HFFc6 (cell line): ENCODE measurements at regions not wholly inside any gene's neighbourhood (a gene's known extent, or its start where the extent isn't known, plus 50 kb on each side); places are given as distances from the start of the nearest gene placed in this dataset.
A peak's percentile ranks its signal among the peaks of the same experiment; 100 is the strongest.

Source experiments
- DNase-seq: peaks from one replicate; pipeline ENCODE4 v3.0.0-alpha.2; 2018
- H3K27ac Mint-ChIP-seq: 2 replicates; pipeline ENCODE4 v1.8.0; 2020; ENCODE audit warnings: mild to moderate bottlenecking, mixed read lengths
- H3K27me3 Mint-ChIP-seq: 2 replicates; pipeline ENCODE4 v1.8.0; 2021; ENCODE audit warnings: mild to moderate bottlenecking, moderate library complexity, mixed read lengths; ENCODE audit not compliant: insufficient read depth
- H3K36me3 Mint-ChIP-seq: 2 replicates; pipeline ENCODE4 v1.8.0; 2021; ENCODE audit warnings: low read depth, mixed read lengths
- H3K4me1 Mint-ChIP-seq: 2 replicates; pipeline ENCODE4 v1.8.0; 2020; ENCODE audit warnings: low read depth, mixed read lengths
- H3K4me3 Mint-ChIP-seq: 2 replicates; pipeline ENCODE4 v1.8.0; 2020; ENCODE audit warnings: mild to moderate bottlenecking, moderate library complexity, mixed read lengths
- H3K9me3 Mint-ChIP-seq: 2 replicates; pipeline ENCODE4 v1.8.0; 2020; ENCODE audit warnings: mild to moderate bottlenecking, mixed read lengths
- TF ChIP-seq, protein P1 (sequence below): fragments of 200-600 bp; sonication (generic); IDR thresholded peaks from 2 replicates; pipeline ENCODE4 v1.5.0; 2021; ENCODE audit warnings: antibody characterized with exemption, mild to moderate bottlenecking

DNA sequence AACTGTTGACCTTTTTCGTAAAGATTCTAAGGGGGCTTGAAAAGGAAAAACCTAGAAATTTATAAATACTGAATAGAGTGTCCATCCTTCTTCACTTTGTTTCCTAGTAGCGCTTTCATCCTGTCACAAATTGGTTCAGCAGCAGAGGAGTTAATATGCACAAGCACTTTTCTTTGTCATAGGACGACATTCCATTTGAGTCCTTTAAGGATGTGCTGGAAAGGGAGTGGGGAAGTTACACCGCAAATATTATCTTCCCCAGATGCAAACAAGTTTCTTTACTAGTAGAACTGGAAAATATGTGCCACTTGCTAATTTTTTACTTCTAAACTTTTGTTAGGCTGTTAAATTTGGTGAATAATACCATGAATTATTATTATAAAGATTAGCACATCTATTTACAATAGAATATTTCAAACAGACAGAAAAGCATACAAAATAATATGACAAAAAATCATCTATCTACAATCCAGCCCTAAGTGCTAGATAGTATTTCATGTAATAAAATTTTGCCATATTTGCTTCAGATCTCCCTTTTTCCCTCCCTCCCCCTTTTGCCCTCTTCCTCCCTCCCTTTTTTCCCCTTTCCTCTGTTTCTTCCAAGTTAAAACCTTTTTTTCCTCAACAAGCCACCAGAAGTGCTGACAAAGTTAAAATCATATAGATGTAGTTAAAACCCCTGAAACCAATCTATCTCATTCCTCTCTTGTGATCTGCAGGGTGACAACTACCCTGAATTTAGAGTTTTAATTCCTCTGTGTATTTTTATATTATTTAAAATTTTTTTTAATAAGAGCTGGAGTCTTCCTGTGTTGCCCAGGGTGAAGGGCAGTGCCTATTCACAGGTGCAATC lies 50.5 kb upstream of the MAP4K3 start:
- TF ChIP-seq, protein P1, sequence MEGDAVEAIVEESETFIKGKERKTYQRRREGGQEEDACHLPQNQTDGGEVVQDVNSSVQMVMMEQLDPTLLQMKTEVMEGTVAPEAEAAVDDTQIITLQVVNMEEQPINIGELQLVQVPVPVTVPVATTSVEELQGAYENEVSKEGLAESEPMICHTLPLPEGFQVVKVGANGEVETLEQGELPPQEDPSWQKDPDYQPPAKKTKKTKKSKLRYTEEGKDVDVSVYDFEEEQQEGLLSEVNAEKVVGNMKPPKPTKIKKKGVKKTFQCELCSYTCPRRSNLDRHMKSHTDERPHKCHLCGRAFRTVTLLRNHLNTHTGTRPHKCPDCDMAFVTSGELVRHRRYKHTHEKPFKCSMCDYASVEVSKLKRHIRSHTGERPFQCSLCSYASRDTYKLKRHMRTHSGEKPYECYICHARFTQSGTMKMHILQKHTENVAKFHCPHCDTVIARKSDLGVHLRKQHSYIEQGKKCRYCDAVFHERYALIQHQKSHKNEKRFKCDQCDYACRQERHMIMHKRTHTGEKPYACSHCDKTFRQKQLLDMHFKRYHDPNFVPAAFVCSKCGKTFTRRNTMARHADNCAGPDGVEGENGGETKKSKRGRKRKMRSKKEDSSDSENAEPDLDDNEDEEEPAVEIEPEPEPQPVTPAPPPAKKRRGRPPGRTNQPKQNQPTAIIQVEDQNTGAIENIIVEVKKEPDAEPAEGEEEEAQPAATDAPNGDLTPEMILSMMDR = no peak
- Mint-ChIP-seq H3K27ac (peak overlapping the region; percentile 87), H3K4me1 (peaks cover 85% of the 10 kb centered on the region), H3K4me3 (peak overlapping the region; percentile 47), H3K36me3 (peaks cover 4% of the 10 kb centered on the region; the same call in 1 of the 2 replicates), H3K27me3 (no peaks in the 10 kb centered on the region), H3K9me3 (no peaks in the 10 kb centered on the region)
- peak; percentile 65 for DNase-seq

DNA sequence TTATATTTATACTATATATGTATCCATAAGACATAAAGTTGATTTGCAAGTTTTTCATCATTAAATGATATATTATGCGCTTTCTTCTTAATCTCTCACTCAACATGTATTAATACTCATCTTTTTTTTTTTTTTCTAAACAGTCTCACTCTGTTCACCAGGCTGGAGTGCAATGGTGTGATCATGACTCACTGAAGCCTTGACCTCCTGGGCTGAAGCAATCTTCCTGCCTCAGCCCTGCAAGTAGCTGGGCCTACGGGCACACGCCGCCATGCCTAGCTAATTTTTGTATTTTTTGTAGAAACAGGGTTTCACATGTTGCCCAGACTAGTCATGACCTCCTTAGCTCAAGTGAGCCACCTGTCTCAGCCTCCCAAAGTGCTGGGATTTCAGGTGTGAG lies 51.4 kb upstream of the MAP4K3 start:
- H3K4me1 Mint-ChIP-seq = peaks cover 85% of the 10 kb centered on the region
- H3K27ac Mint-ChIP-seq = peak overlapping the region; percentile 87
- TF ChIP-seq, protein P1 = no peak
- H3K9me3 Mint-ChIP-seq = no peaks in the 10 kb centered on the region
- peaks cover 4% of the 10 kb centered on the region; the same call in 1 of the 2 replicates for H3K36me3 Mint-ChIP-seq
- peak; percentile 84 for DNase-seq
- H3K4me3 Mint-ChIP-seq = peak overlapping the region; percentile 10
- no peaks in the 10 kb centered on the region for H3K27me3 Mint-ChIP-seq

DNA sequence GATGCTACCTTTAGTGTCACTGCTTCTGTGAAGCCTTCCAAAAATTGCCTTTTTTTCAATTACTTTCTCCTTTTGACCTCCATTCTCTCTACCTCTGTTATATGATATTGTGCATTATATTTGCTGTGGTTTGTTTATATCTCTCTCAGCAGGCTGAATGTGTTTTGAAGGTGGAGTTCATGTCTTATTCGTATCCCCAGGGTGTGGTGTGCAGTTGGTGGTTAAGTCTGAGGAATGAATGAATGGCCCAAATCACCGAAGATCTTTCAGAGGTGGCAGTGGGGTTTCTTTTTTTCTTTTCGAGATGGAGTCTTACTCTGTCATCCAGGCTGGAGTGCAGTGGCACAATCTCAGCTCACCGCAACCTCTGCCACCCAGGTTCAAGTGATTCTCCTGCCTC lies 53.5 kb upstream of the MAP4K3 start:
- peaks cover 4% of the 10 kb centered on the region; the same call in 1 of the 2 replicates for H3K36me3 Mint-ChIP-seq
- peaks cover 86% of the 10 kb centered on the region for H3K4me1 Mint-ChIP-seq
- no peak overlapping the region for H3K4me3 Mint-ChIP-seq
- H3K9me3 Mint-ChIP-seq = no peaks in the 10 kb centered on the region
- DNase-seq = no peak
- H3K27ac Mint-ChIP-seq = no peak overlapping the region
- no peaks in the 10 kb centered on the region for H3K27me3 Mint-ChIP-seq
- TF ChIP-seq, protein P1 = no peak

DNA sequence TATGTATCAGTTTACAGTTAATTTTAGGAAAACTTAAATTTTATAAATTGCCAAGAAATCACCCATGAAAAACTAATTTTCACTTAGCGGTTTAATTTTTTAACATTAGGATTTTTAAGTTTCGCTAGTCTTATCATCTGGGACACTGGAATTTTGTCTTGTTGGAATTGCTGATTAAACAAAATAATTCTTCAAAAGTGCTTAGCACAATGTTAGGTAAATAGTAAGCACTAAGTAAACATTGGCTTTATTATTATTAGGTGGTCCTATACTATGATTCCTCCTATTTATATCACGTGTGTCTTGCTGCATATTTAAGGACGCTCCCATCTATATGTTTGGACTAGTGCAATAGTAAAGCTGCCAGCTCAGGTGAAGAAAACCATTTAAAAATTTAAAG lies 54.6 kb upstream of the MAP4K3 start:
- no peak for DNase-seq
- H3K4me1 Mint-ChIP-seq = peaks cover 86% of the 10 kb centered on the region
- peak overlapping the region; percentile 85 for H3K27ac Mint-ChIP-seq
- no peaks in the 10 kb centered on the region for H3K9me3 Mint-ChIP-seq
- TF ChIP-seq, protein P1 = no peak
- H3K4me3 Mint-ChIP-seq = peak overlapping the region; percentile 81
- H3K27me3 Mint-ChIP-seq = no peaks in the 10 kb centered on the region
- peaks cover 4% of the 10 kb centered on the region; the same call in 1 of the 2 replicates for H3K36me3 Mint-ChIP-seq

DNA sequence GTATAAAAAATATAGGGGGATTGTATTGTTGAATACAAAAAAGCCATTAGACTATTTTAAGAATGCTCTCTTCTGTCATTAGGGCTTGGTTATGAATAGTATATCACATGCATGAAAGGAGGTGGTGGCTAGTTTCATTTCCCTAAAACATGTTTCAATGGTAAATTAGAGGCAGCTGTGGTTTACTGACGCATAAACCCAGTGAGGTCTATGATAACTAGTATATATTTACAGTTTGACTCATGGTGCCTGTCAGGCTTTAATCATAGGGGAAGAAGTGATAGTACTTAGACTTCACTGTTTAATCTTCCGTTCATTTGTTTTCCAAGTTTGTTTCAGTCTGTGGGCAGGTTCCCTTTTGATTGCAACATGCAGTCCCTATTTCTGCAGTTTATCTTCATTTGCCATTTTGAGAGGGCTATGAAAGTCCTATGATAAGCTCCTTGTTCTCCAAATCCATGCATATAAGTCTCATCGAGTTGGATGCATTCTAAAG lies 55.1 kb upstream of the MAP4K3 start:
- TF ChIP-seq, protein P1 = no peak
- Mint-ChIP-seq H3K9me3 (no peaks in the 10 kb centered on the region), H3K36me3 (peaks cover 4% of the 10 kb centered on the region; the same call in 1 of the 2 replicates), H3K27ac (peak overlapping the region; percentile 85), H3K4me3 (peak overlapping the region; percentile 81), H3K27me3 (no peaks in the 10 kb centered on the region), H3K4me1 (peaks cover 87% of the 10 kb centered on the region)
- peak; percentile 94 for DNase-seq
